Heart left ventricle (tissue), 13 donors: ENCODE measurements at regions not wholly inside any gene's neighbourhood (a gene's known extent, or its start where the extent isn't known, plus 50 kb on each side); places are given as distances from the start of the nearest gene placed in this dataset.

Experiments
- CTCF ChIP-seq, 12 donors: fragments of 200-600 bp; sonication (generic) in 4 of 12; IDR thresholded peaks; one replicate each; pipeline versions ENCODE4 v1.5.0 to v1.8.0; 2018 to 2022; ENCODE audit warnings: antibody characterized with exemption in 12 of 12, mild to moderate bottlenecking in 5 of 12
- POLR2A ChIP-seq, 2 donors: fragments of 450-650 bp; IDR thresholded peaks; one replicate each; pipeline ENCODE4 v1.6.1; 2017; ENCODE audit warnings: antibody characterized with exemption in 2 of 2, mild to moderate bottlenecking in 2 of 2, moderate library complexity in 2 of 2
- donor health status: ischemic (EF 13 %, LVEDD 7.1; RV severe dilation, severe dysfunction).
- donor health status: DM: no; HTN: yes; CAD: no.
- donor health status: DM: no; HTN: no; CAD: no.
- donor health status: ischemic (EF 25% LVEDD 6.9; RV normal size, moderate dysfunction).
- donor health status: ischemic (EF 25% LVEDD 5.7; RV mildly dilated, moderate dysfunction).
- donor health status: ischemic (EF 35%, LVEDD 5.7; RV mildly dilated, moderate dysfunction).
- donor health status: nonischemic (EF 11% LVEDD 7.7; RV severe dilation, severe dysfunction).
- donor health status: DM: yes; HTN: yes; CAD: no.
- donor health status: PGD.
- donor health status: ischemic (EF 29% LVEDD 5.4; RV normal size, mild dysfunction).
- donor health status: nonischemic (EF 23%, LVEDD 6.1; RV moderate dilation, normal function).

- TF ChIP-seq CTCF (IDR thresholded peaks at IDR 0.05) (no peak), POLR2A (IDR thresholded peaks at IDR 0.05) (no peak)
Observed at GRCh38 chr1:112285316-112285715, 110.7 kb upstream of the CTTNBP2NL start.
